HG02870 (cell line): ENCODE measurements at regions not wholly inside any gene's neighbourhood (a gene's known extent, or its start where the extent isn't known, plus 50 kb on each side); places are given as distances from the start of the nearest gene placed in this dataset.
"Not testable (repeated sequence)": the region's sequence is repeated elsewhere in the genome, so short reads cannot be mapped to it uniquely, and the experiment has no call there.

ENCODE experiments used
- ATAC-seq: cut with Tn5 transposase; IDR thresholded peaks from one replicate; pipeline ENCODE4 v1.9.1; 2021; ENCODE audit warnings: mild to moderate bottlenecking, moderate library complexity; ENCODE audit not compliant: unreplicated experiment

DNA sequence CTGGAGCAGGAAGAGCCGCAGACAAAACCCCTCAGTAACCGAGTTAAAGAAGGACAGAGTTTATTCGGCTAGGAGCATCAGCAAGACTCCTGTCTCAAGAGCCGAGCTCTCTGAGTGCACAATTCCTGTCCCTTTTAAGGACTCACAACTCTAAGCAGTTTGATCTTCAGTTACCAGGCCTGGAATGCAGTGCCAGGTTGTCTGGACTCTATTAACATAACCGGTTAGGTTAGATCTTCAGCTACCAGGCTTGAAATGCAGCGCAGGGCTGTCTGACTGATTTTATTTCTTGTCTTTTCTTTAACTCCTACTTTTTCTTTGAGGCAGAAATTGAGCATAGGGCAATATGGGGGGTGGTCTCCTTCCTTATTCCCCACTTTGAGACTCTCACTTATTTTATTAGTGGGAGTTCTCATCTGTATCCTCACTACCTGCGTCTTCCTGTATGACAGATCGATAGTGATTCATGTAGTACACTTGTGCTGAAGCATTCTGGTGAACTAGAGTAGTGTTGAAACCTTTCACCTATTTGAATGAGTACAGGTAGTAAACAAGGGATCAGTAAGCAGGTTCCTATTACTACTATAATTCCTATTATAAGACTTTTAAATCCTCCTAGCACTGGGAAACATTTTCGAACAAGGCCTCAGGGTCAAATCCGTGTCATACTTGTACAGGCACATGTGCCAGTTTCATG is 325.0 kb downstream of the CGGBP1 start:
- ATAC-seq = no peak

DNA sequence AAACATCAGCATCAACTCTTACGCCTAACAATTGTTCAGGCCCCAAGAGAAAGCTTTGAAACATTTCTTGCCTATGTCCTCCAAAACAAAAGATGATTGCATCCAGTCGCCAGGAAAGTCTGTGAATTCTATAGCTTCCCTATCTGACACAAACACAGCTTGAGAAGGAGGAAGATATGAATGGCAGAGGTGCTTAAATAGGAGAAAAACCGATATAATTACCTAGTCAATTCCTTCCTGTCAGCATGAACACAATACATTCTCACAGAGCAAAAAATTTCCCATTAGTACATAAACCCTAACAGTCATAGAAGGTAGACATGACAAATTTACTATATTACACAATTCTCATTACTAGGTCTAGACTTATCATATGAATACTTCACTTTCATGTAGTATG is 326.5 kb downstream of the CGGBP1 start:
- ATAC-seq = no peak

- no peak for ATAC-seq
These were observed 331.0 kb downstream of the CGGBP1 start for GRCh38 chr3:87727783-87728182.

DNA sequence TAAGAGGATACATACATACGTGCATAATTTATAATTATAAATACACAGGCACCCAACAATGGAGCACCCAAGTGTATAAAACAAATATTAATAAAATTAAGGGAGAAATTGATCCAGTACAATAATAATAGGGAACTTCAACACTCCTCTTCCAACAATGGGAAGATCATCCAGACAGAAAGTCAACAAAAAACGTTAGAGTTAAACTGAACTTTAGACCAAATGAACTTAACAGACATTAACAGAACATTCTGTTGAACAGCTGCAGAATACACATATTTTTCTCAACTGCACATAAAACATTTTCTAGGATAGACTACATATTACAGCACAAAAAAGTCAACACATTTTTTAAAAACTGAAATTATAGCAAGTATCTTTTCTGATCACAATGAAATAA is 339.7 kb downstream of the CGGBP1 start:
- ATAC-seq = no peak

DNA sequence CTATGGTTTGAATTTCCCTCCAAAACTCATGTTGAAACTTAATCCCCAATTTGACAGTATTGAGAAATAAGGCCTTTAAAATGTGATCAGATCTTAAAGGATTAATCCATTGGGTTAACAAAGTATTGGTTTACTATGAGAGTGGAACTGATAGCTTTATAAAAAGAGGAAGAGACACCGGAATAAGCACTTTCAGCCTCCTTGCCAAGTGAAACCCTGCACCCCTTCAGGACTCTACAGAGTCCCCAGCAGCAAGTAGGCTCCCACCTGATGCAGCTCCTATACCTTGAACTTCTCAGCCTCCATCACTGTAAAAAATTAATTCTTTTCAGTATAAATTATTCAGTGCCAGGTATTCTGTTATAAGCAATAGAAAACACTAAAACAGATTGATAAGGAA is 348.3 kb downstream of the CGGBP1 start:
- ATAC-seq = no peak

- ATAC-seq = no peak
These were observed 348.8 kb downstream of the CGGBP1 start for GRCh38 chr3:87710028-87710427.

- no peak for ATAC-seq
These were observed 352.6 kb downstream of the CGGBP1 start for GRCh38 chr3:87706176-87706575.

- no peak for ATAC-seq
These were observed 356.2 kb downstream of the CGGBP1 start for GRCh38 chr3:87702600-87702999.

DNA sequence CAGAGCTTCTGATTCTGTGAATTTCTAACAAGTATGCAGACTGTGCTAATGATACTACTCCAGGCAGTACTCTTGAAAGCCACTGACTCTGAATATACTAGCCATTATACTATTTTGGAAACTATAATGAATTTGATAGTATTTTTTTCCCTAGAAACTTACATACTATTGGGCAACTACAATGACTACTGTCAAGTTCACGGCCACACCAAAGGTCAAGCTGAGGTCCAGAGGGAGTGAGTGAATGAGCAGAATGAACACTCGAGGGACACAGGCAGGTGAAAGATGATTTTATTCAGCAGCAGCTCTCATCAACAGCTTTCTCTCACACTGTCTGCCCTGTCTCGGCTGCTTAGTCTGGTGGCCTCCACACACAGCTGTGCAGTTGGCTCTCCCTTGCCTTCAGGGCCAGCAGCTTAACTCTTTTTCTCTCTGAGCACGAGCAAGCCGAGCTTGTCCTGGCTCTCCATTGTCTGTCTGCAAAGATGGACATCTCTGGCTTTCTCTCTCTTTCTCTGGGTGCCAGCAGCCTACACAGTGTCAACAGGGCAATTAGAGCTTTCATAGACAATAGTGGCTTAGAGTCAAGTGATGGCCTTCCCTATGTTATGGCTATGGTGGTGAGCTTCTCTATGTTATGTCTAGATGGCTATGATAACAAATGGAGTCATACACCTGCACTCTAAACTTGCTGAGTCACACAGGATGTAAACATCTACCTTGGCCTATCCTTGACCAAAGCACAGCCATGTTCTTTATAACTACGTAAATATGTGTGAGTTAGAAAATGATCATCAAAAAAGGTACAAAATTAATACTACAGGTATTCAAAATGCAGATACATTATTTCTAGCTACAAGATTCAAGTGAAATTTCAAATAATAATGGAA is 362.4 kb downstream of the CGGBP1 start:
- no peak for ATAC-seq

- no peak for ATAC-seq
These were observed 364.1 kb downstream of the CGGBP1 start for GRCh38 chr3:87694678-87695077.

- ATAC-seq = no peak
These were observed 367.7 kb downstream of the CGGBP1 start for GRCh38 chr3:87691109-87691508.

DNA sequence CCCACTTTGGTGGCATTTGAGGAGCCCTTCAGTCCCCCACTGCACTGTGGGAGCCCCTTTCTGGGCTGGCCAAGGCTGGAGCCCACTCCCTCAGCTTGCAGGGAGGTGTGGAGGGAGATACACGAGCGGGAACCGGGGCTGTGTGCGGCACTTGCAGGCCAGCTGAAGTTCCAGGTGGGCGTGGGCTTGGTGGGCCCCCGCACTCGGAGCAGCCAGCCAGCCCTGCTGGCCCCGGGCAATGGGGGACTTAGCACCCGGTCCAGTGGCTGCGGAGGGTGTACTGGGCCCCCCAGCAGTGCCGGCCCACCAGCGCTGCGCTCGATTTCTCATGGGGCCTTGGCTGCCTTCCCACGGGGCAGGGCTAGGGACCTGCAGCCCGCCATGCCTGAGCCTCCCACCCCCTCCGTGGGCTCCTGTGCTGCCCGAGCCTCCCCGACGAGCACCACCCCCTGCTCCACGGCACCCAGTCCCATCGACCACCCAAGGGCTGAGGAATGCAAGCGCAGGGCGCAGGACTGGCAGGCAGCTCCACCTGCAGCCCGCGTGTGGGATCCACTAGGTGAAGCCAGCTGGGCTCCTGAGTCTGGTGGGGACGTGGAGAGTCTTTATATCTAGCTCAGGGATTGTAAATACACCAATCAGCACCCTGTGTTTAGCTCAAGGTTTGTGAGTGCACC is 379.7 kb downstream of the CGGBP1 start:
- ATAC-seq = not testable (repeated sequence)

DNA sequence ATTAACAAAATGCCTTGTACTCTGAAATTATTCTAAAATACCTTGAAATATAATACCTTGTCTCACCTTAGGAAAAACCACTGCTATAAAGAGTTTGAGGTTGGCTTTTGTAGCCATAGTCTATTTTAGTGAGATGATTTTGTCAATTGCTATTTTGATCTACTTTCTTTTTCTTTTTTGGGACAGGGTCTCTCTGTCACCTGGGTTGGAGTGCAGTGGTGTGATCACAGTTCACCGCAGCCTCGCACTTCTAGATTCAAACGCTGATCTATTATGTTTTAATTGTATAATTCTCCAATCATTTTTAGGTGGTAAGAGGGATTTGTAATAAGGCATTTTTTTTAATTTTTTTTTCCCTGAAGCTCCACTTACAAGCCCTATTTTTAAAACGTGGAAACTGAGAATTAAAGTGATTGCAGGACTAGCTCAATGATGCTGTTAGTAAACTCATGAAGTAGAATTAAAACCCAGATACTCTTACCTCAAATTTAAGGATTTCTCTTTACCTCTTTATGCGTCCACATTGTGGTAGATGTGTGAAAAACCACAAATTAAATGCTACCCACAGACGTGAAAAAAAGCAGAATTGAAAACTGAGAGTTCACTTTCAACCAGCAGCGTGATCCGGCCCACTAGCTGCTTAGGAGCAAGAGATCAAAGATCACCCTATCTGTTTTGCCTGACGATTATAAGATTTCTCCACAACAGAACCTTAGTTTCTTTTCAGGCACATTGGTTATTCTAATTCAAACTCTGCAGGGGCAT is 384.2 kb downstream of the CGGBP1 start:
- peak; percentile 97 for ATAC-seq

GRCh38 chr3:87673132-87673531 is 385.7 kb downstream of the CGGBP1 start:
- no peak for ATAC-seq

- no peak for ATAC-seq
These were observed 377.8 kb upstream of the POU1F1 start for GRCh38 chr3:87654184-87654583.

- not testable (repeated sequence) for ATAC-seq
These were observed 376.8 kb upstream of the POU1F1 start for GRCh38 chr3:87653138-87653537.

GRCh38 chr3:87634426-87634825 is 358.0 kb upstream of the POU1F1 start:
- no peak for ATAC-seq

DNA sequence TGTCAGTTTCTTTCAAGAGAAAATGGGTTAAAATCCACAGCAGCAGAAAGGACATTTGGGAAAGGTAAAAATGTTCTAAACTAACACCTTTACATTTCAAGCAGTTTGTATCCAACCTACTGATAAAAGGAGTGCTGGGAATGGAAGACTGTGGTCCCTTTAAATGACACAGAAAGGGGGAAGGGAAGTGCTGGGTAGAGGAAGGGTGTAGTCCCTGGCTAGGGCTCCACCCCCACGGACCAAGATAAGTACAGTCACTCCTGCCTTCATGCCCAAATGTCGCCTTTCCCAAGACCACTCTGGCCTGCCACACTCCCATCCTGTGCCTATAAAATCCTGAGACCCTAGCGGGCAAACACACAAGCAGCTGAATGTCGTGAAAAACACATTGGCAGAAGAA is 350.9 kb upstream of the POU1F1 start:
- no peak for ATAC-seq

DNA sequence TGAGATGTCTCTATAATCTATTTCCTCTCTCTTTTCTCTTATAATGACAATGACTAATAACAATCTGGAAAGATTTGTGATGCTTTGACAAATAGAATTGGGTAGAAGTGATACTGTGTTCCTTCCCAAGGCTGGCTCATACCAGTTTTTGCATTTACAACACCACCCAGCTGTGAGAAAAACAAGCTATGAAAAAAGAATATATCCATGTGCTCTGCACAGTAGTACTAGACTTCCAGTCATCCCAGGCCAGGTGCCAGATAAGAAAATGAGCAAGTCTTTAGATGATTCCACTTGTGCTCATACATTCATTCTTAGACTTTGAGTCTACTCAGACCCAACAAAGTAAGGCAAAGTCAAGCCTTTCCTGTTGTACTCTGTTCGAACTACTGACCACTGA is 350.2 kb upstream of the POU1F1 start:
- ATAC-seq = no peak

DNA sequence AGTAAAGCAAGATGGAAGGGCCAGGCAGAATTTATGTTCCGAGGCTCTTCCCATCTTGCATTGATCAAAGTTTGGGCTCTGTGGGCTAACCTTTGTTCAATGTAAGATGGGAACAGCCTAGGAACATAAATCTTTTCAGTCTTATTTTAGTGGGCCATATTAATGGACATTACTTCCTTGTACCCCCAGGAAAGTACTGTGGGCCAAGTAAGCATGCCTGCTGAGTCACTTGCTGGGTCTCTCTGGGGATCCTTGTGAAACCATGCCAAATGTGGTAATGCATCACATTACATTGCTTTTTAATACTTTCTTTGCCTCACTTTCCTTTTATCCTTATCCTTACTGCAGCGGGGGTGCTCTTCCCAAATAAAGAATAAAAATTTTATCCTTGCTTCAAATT is 349.5 kb upstream of the POU1F1 start:
- ATAC-seq = no peak

GRCh38 chr3:87624860-87625259 is 348.5 kb upstream of the POU1F1 start:
- ATAC-seq = no peak
